Kidney (tissue), 13 donors: ENCODE measurements at regions not wholly inside any gene's neighbourhood (a gene's known extent, or its start where the extent isn't known, plus 50 kb on each side); places are given as distances from the start of the nearest gene placed in this dataset.

Source experiments
- DNase-seq, 5 donors: peaks; one replicate each; pipeline ENCODE4 v3.0.0-alpha.2; 2013 to 2020
- FAIRE-seq: peaks from 2 replicates; lab custom pipeline; 2012; peaks lifted over from hg19 to GRCh38; lab: Jason Lieb, UNC
- H3K27ac ChIP-seq, 2 donors: one replicate each; pipeline ENCODE4 v1.7.0; 2013; ENCODE audit warnings: low read depth in 2 of 2, low read length in 2 of 2, inconsistent platforms in 1 of 2
- H3K27me3 ChIP-seq: one replicate; pipeline ENCODE4 v1.7.1; 2013; ENCODE audit warnings: low read length, inconsistent platforms; ENCODE audit not compliant: control insufficient read depth, insufficient read depth
- H3K36me3 ChIP-seq, 3 donors: one replicate each; pipeline versions ENCODE4 v1.7.0 to v1.7.1; 2013; ENCODE audit warnings: low read length in 3 of 3, control low read depth in 1 of 3, inconsistent platforms in 1 of 3; ENCODE audit not compliant: insufficient read depth in 3 of 3, control insufficient read depth in 2 of 3
- H3K4me1 ChIP-seq, 3 donors: one replicate each; pipeline versions ENCODE4 v1.7.0 to v1.7.1; 2013; ENCODE audit warnings: low read length in 3 of 3, inconsistent platforms in 1 of 3, low read depth in 1 of 3; ENCODE audit not compliant: control insufficient read depth in 2 of 3, insufficient read depth in 2 of 3
- H3K4me3 ChIP-seq, 3 donors: one replicate each; pipeline versions ENCODE4 v1.7.0 to v1.8.1; 2013; ENCODE audit warnings: low read length in 3 of 3, control low read depth in 1 of 3, inconsistent platforms in 1 of 3
- H3K9ac ChIP-seq, 3 donors: one replicate each; pipeline versions ENCODE4 v1.7.0 to v1.7.1; 2013; ENCODE audit warnings: low read length in 3 of 3, control low read depth in 1 of 3, inconsistent platforms in 1 of 3
- H3K9me3 ChIP-seq, 3 donors: one replicate each; pipeline versions ENCODE4 v1.7.0 to v1.7.1; 2013; ENCODE audit warnings: low read length in 3 of 3, control low read depth in 1 of 3, inconsistent platforms in 1 of 3; ENCODE audit not compliant: control insufficient read depth in 2 of 3, insufficient read depth in 1 of 3
- CTCF ChIP-seq: IDR thresholded peaks from 3 replicates; pipeline ENCODE4 v1.5.1; 2012; ENCODE audit warnings: mild to moderate bottlenecking, moderate library complexity, borderline replicate concordance; ENCODE audit not compliant: insufficient read depth; ENCODE audit errors: extremely low read depth
- intact Hi-C: fragments of 100-400 bp; cut with DNase I; formaldehyde crosslinking; loops from one replicate; pipeline ENCODE4 v1.11.1; 2022
- donor health status: control.
- donor health status: control.
- donor health status: control.
- donor health status: control.
- donor health status: control.
- donor health status: DM: yes; HTN: yes; CAD: no.
- donor health status: Normal renal cell carcinoma (clear cell type).

GRCh38 chr6:91420243-91420642, 833.4 kb upstream of the MAP3K7 start:
- H3K9ac ChIP-seq, result no peak overlapping the region
- H3K4me3 ChIP-seq, result no peak overlapping the region
- H3K36me3 ChIP-seq, result no peaks in the 10 kb centered on the region
- no peak for FAIRE-seq
- no peaks in the 10 kb centered on the region for H3K27me3 ChIP-seq
- DNase-seq, result no peak
- no peaks in the 10 kb centered on the region for H3K9me3 ChIP-seq
- H3K27ac ChIP-seq, result no peak overlapping the region
- H3K4me1 ChIP-seq, result no peaks in the 10 kb centered on the region
- intact Hi-C loops, result no loop called here
- TF ChIP-seq CTCF, result no peak

- H3K36me3 ChIP-seq, result no peaks in the 10 kb centered on the region
- intact Hi-C loops, result no loop called here
These were observed 828.2 kb upstream of the MAP3K7 start for GRCh38 chr6:91415031-91415605.

GRCh38 chr6:91412532-91412931, 825.7 kb upstream of the MAP3K7 start:
- peak; percentile 3 for TF ChIP-seq CTCF
- Histone ChIP-seq H3K9ac (no peak overlapping the region), H3K27me3 (no peaks in the 10 kb centered on the region), H3K4me3 (no peak overlapping the region), H3K4me1 (no peaks in the 10 kb centered on the region), H3K27ac (no peak overlapping the region), H3K9me3 (no peaks in the 10 kb centered on the region), H3K36me3 (no peaks in the 10 kb centered on the region)
- no peak for FAIRE-seq
- intact Hi-C loops, result no loop called here
- no peak for DNase-seq

More at GRCh38 chr6:91415031-91415605, 828.2 kb upstream of the MAP3K7 start:
- Histone ChIP-seq H3K9ac (no peak overlapping the region), H3K9me3 (no peaks in the 10 kb centered on the region), H3K4me3 (no peak overlapping the region), H3K27ac (no peak overlapping the region), H3K4me1 (no peaks in the 10 kb centered on the region), H3K27me3 (no peaks in the 10 kb centered on the region)
- TF ChIP-seq CTCF, result no peak
- FAIRE-seq (no peak), DNase-seq (peak in 2 of 5 donors; percentile 8)

DNA sequence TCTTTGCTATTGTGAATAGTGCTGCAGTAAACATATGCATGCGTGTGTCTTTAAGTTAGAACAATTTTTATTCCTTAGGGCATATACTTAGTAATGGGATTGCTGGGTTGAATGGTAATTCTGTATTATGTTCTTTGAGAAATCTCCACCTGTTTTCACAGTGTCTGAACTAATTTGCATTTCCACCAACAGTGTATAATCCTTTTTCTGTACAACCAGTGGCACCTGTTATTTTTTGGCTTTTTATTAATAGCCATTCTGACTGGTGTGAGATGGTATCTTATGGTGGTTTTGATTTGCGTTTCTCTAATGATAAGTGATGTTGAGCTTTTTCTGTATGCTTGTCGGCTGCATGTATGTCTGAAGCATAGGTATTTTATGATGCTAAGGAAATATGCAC, 820.8 kb upstream of the MAP3K7 start:
- H3K4me3 ChIP-seq, result no peak overlapping the region
- intact Hi-C loops, result no loop called here
- no peaks in the 10 kb centered on the region for H3K4me1 ChIP-seq
- H3K9ac ChIP-seq, result no peak overlapping the region
- H3K36me3 ChIP-seq, result no peaks in the 10 kb centered on the region
- no peaks in the 10 kb centered on the region for H3K27me3 ChIP-seq
- FAIRE-seq, result no peak
- no peak for TF ChIP-seq CTCF
- H3K27ac ChIP-seq, result no peak overlapping the region
- H3K9me3 ChIP-seq, result no peaks in the 10 kb centered on the region
- no peak for DNase-seq
